ENCODE measurements at regions not wholly inside any gene's neighbourhood (a gene's known extent, or its start where the extent isn't known, plus 50 kb on each side); places are given as distances from the start of the nearest gene placed in this dataset.

- H3K9me3 Mint-ChIP-seq (ENCODE audit: low read depth), result peaks cover 2% of the 10 kb centered on the region
- no peak for ATAC-seq
These were observed 67.1 kb upstream of the SPIN2A start for GRCh38 chrX:57204306-57204705.

GRCh38 chrX:57211906-57212305 is 74.6 kb upstream of the FAAH2 start:
- Mint-ChIP-seq H3K4me1 (no peaks in the 10 kb centered on the region), H3K36me3 (peaks cover 1% of the 10 kb centered on the region), H3K27ac (no peak overlapping the region), H3K9me3 (ENCODE audit: low read depth) (no peaks in the 10 kb centered on the region), H3K27me3 (no peaks in the 10 kb centered on the region), H3K4me3 (no peak overlapping the region)
- CTCF ChIA-PET, result no interaction called here
- no peak for ATAC-seq
- no peak for DNase-seq

More at GRCh38 chrX:57204306-57204705, 67.1 kb upstream of the SPIN2A start:
- Mint-ChIP-seq H3K4me1 (no peaks in the 10 kb centered on the region), H3K27ac (no peak overlapping the region), H3K27me3 (no peaks in the 10 kb centered on the region), H3K36me3 (peaks cover 1% of the 10 kb centered on the region), H3K4me3 (no peak overlapping the region)
- DNase-seq, result no peak
- CTCF ChIA-PET, result no interaction called here

GRCh38 chrX:57227691-57228090 is 58.8 kb upstream of the FAAH2 start:
- DNase-seq (peak; percentile 74), ATAC-seq (peak; percentile 86)
- CTCF ChIA-PET, result no interaction called here
- no peak overlapping the region for H3K4me3 Mint-ChIP-seq
- no peaks in the 10 kb centered on the region for H3K27me3 Mint-ChIP-seq
- H3K36me3 Mint-ChIP-seq, result peaks cover 11% of the 10 kb centered on the region
- H3K9me3 Mint-ChIP-seq (ENCODE audit: low read depth), result no peaks in the 10 kb centered on the region
- peak overlapping the region; percentile 36 for H3K27ac Mint-ChIP-seq
- peaks cover 22% of the 10 kb centered on the region for H3K4me1 Mint-ChIP-seq

- H3K4me3 Mint-ChIP-seq, result no peak overlapping the region
- CTCF ChIA-PET, result no interaction called here
- no peak overlapping the region for H3K27ac Mint-ChIP-seq
- no peaks in the 10 kb centered on the region for H3K27me3 Mint-ChIP-seq
- no peaks in the 10 kb centered on the region for H3K36me3 Mint-ChIP-seq
- H3K4me1 Mint-ChIP-seq, result peaks cover 14% of the 10 kb centered on the region
- DNase-seq (no peak), ATAC-seq (no peak)
- no peaks in the 10 kb centered on the region for H3K9me3 Mint-ChIP-seq (ENCODE audit: low read depth)
These were observed 53.7 kb upstream of the FAAH2 start for GRCh38 chrX:57232658-57233360.
